Muscle of arm (tissue), 1 donor: ENCODE measurements at regions not wholly inside any gene's neighbourhood (a gene's known extent, or its start where the extent isn't known, plus 50 kb on each side); places are given as distances from the start of the nearest gene placed in this dataset.

Source experiments
- DNase-seq: peaks from one replicate; pipeline ENCODE4 v3.0.0-alpha.2; 2013

DNA sequence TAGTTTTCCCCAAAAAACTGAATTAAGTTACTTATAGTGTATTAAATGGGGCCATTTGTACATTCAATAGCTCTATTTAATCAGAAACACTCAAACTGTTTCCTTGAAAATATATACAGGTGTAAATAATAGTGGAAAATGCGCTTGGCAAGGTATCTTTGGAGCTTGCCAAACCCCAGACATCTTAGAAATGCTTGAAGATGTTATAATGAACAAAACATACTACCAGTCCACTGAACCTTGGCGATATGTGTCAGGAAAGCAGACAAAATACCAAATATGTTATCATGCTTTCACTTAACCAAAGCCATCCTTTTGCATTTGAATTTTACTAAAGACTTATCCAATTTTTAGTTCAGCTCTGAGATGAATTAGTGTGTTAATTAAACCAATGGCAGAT is 352.7 kb upstream of the SEMA3A start:
- no peak for DNase-seq

GRCh38 chr7:84546403-84546802 is 351.8 kb upstream of the SEMA3A start:
- DNase-seq: no peak

DNA sequence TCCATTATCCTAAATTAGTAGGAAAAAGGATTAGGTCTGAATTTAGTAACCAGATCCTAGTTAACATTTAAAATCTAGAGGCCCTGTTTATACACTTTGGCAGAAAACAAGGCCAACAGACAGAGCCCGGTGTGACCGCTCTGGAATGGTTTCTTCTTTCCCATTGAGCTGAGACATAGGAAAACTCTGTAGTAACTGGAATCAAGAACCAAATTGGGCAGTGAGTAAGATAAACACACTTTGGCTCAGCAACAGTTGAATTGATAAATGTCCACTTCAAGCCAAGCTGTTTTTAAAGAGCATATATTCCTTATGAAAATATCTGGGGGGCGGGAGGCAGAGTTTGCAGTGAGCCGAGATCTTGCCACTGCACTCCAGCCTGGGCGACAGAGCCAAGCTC is 343.7 kb upstream of the SEMA3A start:
- DNase-seq: no peak

DNA sequence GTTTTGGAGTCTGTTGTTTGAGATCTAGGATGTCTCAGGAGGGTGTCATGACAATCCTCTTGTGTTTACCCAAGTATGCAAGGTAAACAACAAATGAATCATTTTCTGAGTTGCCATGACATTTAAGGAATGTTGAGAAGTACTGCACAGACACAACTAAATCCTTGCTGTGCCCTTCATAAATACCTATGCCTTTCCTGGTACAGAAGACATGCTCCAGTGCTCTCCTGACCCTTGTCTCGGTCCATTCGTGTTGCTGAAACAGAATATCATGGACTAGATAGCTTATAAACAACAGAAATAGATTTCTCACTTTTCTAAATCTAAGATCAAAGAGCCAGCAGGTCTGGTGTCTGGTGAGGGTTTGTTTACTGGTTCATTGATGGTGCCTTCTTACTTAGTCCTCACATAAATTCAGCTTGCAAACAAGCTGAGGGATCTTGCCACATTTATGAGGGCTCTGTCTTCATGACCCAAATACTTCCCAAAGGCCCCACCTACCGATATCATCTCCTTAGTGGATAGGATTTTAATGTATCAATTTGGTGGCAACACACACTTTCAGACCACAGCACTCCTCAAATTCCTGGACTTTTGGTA is 341.8 kb upstream of the SEMA3A start:
- no peak for DNase-seq

GRCh38 chr7:84535580-84536270 is 341.1 kb upstream of the SEMA3A start:
- DNase-seq: no peak

GRCh38 chr7:84533182-84533581 is 338.6 kb upstream of the SEMA3A start:
- DNase-seq: no peak

DNA sequence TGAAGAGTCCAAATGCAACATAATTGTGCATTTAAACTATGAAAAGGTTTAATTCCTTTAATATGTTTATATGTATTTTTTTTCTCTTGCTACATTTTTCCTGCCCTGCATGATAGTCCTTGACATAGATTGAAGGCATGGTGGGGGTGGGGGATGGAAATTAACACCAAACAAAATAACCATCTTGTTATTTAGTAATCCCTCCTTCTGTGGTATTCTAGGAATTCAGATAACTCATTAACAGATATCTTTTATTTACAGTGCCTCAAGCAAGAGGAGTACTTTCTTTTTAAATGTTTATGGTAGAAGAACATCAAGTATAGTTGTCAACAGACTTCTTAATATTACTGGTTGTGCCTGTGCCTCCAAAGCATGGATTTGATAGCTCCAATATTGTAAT is 337.6 kb upstream of the SEMA3A start:
- no peak for DNase-seq

- no peak for DNase-seq
Measured at GRCh38 chr7:84529480-84530205, 335.1 kb upstream of the SEMA3A start.

- no peak for DNase-seq
Measured at GRCh38 chr7:84528756-84529479, 334.3 kb upstream of the SEMA3A start.

DNA sequence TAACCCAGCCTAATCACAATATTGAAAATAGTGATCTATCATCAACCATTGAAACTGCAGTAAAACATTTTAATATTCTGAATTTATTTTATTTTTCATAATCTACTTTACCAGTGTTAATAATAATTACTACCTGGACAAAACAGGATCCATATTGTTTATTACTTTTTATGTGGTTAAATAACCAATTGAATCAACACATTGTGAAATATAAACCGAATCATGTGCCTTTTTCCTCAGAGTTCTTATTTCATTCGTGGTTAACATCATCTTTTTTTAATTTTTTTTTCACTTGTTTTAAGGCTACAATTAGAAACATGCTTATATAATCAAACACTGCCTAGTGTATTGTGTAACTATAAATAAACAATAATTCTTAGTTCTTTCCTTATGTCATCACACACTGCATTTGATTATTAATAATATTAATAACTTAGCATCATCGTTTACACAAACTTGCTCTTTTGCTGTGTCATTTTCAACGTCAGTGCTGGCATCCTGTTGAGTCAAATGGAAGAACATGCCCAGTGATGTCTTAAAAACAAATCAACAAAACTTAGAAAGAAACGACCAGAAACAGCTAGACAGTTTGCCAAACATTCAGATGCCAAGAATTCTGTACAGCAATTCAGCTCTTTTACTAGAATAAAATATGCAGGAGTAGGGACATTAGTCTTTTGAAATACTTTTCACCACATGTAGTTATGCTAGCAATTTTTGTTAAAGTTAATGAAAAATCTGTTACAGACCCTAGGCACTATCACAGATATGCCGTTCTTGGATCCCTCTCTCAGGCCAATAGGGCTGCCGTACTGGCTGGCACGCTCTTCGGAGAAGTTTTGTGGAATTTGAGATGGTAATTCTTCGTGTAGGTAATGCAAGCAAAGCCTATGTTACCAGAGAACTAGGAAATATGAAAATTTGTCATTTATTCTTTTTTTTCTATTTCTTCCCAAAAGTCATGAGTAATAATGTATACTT is 330.4 kb upstream of the SEMA3A start:
- DNase-seq: peak; percentile 34

DNA sequence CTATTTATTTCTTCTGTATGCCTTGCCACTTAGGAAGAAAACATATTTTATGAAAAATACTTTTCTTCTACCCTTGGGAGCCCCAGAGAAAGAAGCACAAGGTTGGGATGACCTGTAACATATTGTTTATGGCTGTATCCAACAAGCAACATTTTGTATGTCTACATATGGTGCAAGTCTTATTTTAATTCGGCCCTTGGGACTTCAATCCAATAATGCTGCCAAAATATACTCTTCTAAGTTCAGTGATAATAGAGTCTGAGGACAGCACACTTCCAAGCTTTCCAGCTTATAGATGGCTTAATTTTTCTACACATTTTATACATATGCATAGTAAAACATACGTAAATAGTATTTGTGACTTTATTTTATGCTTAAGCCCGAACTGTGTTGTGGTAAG is 318.5 kb upstream of the SEMA3A start:
- DNase-seq: peak; percentile 75

GRCh38 chr7:84512055-84512454 is 317.5 kb upstream of the SEMA3A start:
- no peak for DNase-seq

- no peak for DNase-seq
Measured at GRCh38 chr7:84510505-84510904, 315.9 kb upstream of the SEMA3A start.

GRCh38 chr7:84509522-84509921 is 314.9 kb upstream of the SEMA3A start:
- no peak for DNase-seq

GRCh38 chr7:84508606-84509005 is 314.0 kb upstream of the SEMA3A start:
- no peak for DNase-seq

DNA sequence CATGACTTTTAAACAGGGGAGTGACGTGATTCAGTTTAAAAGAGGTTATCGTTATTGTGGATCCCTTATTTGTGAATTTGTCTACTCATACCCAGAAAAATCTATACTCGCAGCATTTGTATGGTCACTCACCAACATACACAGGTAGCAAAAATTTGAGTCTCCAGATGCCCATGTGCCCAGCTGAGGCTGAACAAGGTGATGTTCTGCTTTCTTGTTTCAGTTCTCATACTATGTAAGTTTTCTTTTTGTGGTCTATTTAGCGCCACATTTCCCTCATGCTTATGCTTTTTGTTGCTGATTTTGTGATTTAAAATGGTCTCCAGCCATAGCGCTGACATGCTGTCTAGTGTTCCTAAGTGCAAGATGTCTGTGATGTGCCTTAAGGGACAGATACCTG is 312.9 kb upstream of the SEMA3A start:
- no peak for DNase-seq

GRCh38 chr7:84506151-84506550 is 311.6 kb upstream of the SEMA3A start:
- no peak for DNase-seq

GRCh38 chr7:84502239-84502638 is 307.6 kb upstream of the SEMA3A start:
- no peak for DNase-seq

- no peak for DNase-seq
Measured at GRCh38 chr7:84497873-84498272, 303.3 kb upstream of the SEMA3A start.

GRCh38 chr7:84495128-84495527 is 300.5 kb upstream of the SEMA3A start:
- DNase-seq: no peak
